Amygdala (tissue), 56 donors: ENCODE measurements at regions not wholly inside any gene's neighbourhood (a gene's known extent, or its start where the extent isn't known, plus 50 kb on each side); places are given as distances from the start of the nearest gene placed in this dataset.

ENCODE experiments used
- DNase-seq, 56 donors: peaks; one replicate each; lab custom pipeline; 2025; lab: John Stamatoyannopoulos, UW

GRCh38 chr2:100756704-100757103 is 63.2 kb upstream of the NPAS2 start:
- DNase-seq, result no peak

DNA sequence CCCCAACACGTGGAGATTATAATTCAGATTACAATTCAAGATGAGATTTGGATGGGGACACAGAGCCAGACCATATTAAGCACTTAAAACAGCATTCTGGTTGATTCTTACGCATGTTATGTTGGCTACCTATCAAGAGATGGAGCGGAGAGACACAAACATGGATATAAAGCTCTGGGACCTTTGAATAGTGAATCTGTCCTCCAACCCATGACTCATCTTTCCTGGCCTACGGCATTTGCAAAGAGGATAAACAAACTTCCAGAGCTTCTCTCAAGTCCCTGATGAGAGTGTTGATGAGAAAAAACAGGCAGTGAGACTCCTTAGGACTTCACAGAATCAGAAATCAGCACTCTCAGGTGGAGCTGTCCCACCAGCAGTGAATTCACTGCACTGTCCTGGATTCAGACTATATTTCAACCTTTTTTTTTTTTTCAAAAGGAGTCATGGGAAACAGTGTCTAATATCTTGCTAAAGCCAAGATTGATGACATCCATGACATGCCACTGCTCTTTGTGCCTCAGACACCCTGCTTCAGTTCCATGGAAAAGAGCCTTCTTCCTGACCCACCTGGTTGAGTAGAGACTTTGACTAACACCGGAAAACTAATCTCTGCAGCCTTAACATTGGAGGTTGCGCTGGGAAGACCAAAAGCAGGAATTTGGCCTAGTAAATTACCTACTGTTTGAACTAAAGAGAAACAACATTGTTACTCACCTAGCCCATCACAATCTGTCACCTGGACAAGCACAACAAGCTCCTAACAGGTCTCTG is 62.1 kb upstream of the NPAS2 start:
- no peak for DNase-seq

DNA sequence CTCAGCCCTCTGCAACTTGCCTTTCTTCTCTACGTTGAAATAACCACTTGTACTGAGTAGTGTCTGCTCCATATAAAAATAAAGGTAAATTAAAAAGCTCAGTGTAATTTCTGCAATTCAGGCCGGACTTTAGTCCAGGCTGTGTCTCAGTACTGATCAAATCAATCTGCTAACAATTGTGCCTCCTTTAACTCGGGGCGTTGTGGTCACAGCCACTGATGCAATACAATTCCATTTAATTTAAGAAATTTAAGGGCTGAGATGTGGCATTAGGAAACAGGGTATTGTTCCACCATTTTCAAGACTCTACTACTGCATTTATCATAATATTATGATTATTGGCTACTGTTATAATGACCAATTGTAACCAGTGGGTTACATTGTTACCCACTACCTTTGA is 60.0 kb upstream of the NPAS2 start:
- no peak for DNase-seq

GRCh38 chr2:100761365-100761764 is 58.6 kb upstream of the NPAS2 start:
- DNase-seq, result no peak

DNA sequence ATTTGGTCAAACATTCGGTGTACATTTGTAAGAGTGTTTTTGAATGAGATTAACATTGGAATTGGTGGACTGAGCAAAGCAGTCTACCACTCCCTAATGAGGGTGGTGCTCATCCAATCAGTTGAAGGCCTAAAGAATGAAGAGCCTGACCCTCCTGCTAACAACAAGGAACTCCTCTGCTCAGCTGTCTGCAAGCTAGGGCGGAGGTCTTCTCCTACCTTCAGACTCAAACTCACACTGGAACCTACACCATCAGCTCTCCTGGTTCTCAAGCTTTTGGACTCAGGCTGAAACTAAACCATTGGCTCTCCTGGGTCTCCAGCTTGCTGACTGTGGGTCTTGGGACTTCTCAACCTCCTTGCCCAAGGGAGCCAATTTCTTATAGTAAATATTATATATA is 55.5 kb upstream of the NPAS2 start:
- DNase-seq, result no peak

- DNase-seq, result no peak
Observed at GRCh38 chr2:100765481-100765880, 54.5 kb upstream of the NPAS2 start.

GRCh38 chr2:100766256-100766655 is 53.7 kb upstream of the NPAS2 start:
- DNase-seq, result no peak

DNA sequence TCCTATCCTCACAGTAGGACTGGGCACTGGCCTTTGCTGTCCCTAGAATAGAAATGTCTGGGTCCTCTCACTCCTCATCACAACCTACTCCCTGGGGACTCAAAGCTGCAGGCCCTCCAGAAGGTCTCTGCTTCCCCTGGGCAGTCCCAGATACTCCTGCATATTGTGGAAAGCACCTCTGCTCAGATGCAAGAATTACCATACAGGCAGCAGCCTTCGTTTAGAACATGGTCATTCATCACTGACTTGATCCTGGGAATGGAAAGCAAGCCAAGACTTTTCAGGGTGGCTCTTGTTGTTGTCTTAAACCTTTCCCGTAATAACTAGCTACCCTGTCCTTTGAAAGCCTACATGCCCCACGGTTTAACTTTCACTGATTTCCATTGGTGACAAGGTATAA is 53.1 kb upstream of the NPAS2 start:
- no peak for DNase-seq

- no peak for DNase-seq
Observed at GRCh38 chr2:100767224-100767653, 52.7 kb upstream of the NPAS2 start.

DNA sequence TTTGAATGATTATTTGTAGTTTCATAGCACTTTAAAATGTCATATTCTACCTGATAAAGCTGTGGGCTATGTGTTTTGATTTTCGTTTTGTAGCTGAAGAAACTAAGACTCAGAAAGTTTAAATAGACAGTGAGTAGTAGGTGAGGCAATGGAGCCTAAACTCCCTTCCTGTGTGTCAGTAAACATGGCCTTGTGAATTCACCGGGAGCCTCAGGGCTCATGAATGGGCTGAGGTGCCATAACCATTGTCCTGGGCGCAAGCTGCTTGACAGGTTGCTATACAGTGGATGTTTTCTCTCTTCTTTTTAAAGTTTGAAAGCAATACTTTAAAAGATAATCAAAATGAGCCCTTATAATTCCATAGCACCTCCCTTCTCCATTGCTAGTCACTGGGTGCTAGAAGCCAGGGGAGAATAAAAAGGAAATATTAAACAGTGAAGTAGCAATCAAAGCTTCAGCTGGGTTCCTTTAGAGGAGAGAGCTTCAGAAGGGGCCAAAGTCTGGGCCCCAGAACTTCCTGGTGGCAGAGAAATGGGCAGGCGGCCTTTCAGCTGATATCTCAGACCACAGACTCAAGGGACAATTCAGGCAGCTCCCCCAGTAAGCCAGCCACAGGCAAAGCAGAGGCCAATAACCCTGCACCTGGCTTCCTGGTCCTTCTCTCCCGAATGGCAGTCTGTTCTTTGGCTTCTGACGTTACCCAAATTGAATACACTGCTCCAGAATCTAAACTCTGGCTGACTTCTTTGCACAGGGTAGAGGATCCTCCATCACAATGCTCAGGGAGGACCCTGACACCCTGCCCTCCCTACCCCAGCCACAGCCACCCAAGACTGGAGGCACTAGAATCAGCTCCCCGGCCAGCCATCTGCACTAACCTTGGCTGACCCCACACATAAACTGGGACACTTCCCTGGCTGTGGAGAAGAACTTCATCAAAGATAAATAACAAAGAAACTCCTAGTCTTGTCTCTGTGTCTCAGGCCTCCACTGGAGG is 51.8 kb upstream of the NPAS2 start:
- no peak for DNase-seq
